Activated CD4-positive, alpha-beta T cell treated with anti-CD3 and anti-CD28 coated beads, Interleukin-2, amount 10 ng/mL, durations not matched to agents 7 days and 5 days (primary cell): ENCODE measurements at regions not wholly inside any gene's neighbourhood (a gene's known extent, or its start where the extent isn't known, plus 50 kb on each side); places are given as distances from the start of the nearest gene placed in this dataset.

Experiments used
- CTCF ChIA-PET: fragments of 350-600 bp; sonication (Branson Sonifier 250); formaldehyde crosslinking; loops from one replicate; lab custom pipeline; 2021; ENCODE audit warnings: antibody characterized with exemption; lab: Charles Lee
- POLR2A ChIA-PET: fragments of 350-600 bp; sonication (Branson Sonifier 250); formaldehyde crosslinking; loops from one replicate; lab custom pipeline; 2021; ENCODE audit warnings: antibody characterized with exemption; lab: Charles Lee
- DNase-seq: peaks from one replicate; pipeline ENCODE4 v3.0.0-alpha.2; 2020
- H3K27ac Mint-ChIP-seq: one replicate; pipeline ENCODE4 v1.8.0; 2021; ENCODE audit warnings: mild to moderate bottlenecking, moderate library complexity, mixed read lengths
- H3K27me3 Mint-ChIP-seq: one replicate; pipeline ENCODE4 v1.8.0; 2021; ENCODE audit warnings: mixed read lengths
- H3K36me3 Mint-ChIP-seq: one replicate; pipeline ENCODE4 v1.8.0; 2021; ENCODE audit warnings: low read depth, mixed read lengths
- H3K4me1 Mint-ChIP-seq: one replicate; pipeline ENCODE4 v1.8.0; 2021; ENCODE audit warnings: mixed read lengths
- H3K4me3 Mint-ChIP-seq: one replicate; pipeline ENCODE4 v1.8.0; 2021; ENCODE audit warnings: mild to moderate bottlenecking, moderate library complexity, mixed read lengths
- H3K9me3 Mint-ChIP-seq: one replicate; pipeline ENCODE4 v1.8.0; 2021; ENCODE audit warnings: mixed read lengths

DNA sequence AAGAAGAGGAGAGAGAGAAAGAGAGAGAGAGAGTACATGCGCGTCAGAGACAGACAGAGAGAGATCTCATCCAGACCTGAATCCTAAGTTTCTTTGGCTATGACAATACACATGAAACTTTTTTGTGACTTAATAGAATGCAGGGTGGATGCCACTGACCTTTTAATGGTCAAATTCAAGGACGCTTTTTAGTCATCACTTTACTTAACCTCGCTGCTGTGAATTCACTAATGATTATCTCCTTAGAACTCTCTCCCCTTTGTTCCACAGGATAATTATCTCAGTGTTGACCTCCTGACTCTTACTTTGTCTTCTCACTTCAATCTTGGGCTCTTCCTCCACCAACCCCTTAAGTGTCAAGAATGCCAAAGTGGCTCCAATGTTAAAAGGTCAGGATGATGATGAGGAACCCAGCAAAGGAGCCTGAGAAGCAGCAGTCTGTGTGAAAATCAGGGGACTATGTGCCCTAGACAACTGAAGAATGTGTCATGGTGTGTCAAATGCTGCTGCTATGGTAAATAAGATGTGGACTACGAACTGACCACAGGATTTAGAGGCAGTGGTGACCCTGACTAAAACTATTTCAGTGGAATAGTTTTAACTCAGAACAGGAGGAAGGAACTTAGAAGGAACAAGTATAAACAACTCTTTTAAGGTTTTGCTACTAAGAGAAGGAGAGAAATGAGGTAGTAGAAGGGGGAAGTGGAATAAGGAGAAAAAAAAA, 382.1 kb downstream of the ZEB2 start:
- Mint-ChIP-seq H3K4me1 (no peaks in the 10 kb centered on the region), H3K27ac (no peak overlapping the region), H3K4me3 (no peak overlapping the region), H3K9me3 (no peaks in the 10 kb centered on the region), H3K36me3 (peaks cover 5% of the 10 kb centered on the region), H3K27me3 (no peaks in the 10 kb centered on the region)
- ChIA-PET CTCF (no interaction called here), POLR2A (no interaction called here)
- DNase-seq = no peak

DNA sequence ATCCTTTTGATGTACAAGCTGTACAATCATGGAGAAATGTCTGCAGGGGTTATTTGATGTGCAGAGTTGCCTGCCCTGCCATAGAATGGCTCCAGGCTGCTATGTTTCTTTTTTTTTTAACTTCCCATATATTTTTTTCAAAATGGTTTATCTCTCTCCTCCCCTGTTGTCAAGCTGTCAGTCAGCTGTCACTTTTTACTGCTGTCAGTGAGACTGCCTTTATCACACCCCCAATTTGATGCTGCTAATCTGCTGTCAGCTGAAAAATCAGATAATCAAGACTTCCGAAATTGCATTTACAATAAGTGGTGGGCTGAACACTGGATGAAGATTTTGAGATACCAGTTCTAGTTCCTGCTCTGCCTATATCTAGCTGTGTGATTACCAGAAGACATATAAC, 382.6 kb downstream of the ZEB2 start:
- Mint-ChIP-seq H3K9me3 (no peaks in the 10 kb centered on the region), H3K4me3 (no peak overlapping the region), H3K36me3 (peaks cover 5% of the 10 kb centered on the region), H3K27me3 (no peaks in the 10 kb centered on the region), H3K27ac (no peak overlapping the region), H3K4me1 (no peaks in the 10 kb centered on the region)
- ChIA-PET CTCF (interaction anchor here (0.7 kb wide), 1 partner anchor 398 kb away, joined by 3 read pairs; no protein-coding TSS in a partner anchor), POLR2A (no interaction called here)
- DNase-seq = no peak

DNA sequence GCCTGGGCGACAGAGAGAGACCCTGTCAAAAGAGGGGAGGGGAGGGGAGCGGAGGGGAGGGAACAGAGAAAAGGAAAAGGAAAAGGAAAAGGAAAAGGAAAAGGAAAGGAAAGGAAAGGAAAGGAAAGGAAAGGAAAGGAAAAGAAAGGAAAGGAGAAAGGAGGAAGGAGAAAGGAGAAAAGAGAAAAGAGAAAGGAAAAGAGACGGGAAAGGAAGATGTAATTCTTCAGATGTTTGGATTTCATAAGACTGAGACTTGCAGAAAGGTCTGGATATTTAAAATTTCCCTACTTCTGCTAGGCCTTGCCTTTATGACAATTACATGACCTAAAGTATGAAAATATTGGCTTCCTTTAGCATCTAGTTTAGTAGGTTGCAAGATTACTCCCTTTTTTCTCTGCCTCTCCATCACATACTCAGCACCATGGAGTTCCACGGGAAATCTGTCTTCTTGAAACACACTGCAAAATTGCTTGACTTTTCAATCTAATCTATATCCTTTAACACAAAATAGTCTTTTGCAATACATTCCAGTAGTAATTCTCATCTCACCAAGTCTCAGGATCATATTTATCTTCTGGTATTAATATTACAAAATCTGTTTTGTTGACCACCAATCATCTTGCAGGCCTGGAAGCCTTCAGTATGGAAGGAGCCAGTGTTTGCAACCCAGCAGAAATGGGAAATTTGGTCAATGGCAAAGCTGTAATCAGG, 383.5 kb downstream of the ZEB2 start:
- Mint-ChIP-seq H3K27me3 (no peaks in the 10 kb centered on the region), H3K9me3 (no peaks in the 10 kb centered on the region), H3K4me3 (no peak overlapping the region), H3K4me1 (no peaks in the 10 kb centered on the region), H3K27ac (no peak overlapping the region), H3K36me3 (no peaks in the 10 kb centered on the region)
- ChIA-PET POLR2A (no interaction called here), CTCF (interaction anchor here (0.7 kb wide), 1 partner anchor 397 kb away, joined by 3 read pairs; no protein-coding TSS in a partner anchor)
- no peak for DNase-seq

DNA sequence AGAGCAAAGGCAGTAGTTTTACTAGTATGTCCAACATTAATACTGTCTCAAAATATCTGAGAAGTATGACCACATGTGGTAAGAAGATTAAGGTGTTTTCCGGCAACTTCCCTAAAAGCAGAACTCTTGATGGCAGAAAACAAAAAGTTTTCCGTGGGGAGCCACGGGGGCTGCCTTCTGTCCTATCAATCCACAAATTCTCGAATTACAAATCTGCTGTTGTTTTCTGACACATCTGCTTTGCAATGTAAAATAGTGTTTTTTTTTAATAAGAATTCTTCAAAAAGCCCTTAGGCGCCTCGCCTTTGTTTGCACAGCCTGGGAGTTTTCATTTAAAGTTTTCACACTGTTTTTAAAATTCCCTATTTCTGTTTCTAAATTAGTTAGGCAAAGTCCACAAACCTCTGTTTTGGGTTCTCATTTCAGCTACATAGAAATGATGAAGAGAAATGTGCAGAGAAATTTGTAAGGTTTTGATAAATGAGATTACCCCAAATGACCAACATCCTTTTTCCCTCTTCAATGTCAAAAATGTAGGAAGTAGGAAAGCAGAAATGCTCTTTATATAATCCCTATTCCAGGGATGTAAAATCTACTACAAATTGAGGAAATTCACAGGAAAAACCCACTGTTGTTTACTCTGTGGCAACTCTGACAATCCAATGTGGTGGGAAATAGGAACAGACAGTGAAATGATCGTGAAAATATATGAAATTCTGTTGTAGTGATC, 385.8 kb downstream of the ZEB2 start:
- Mint-ChIP-seq H3K27ac (no peak overlapping the region), H3K9me3 (no peaks in the 10 kb centered on the region), H3K4me1 (no peaks in the 10 kb centered on the region), H3K4me3 (no peak overlapping the region), H3K36me3 (no peaks in the 10 kb centered on the region), H3K27me3 (no peaks in the 10 kb centered on the region)
- no peak for DNase-seq
- CTCF ChIA-PET = no interaction called here
- POLR2A ChIA-PET = interaction anchor here (0.7 kb wide), 1 partner anchor 545 kb away, joined by 5 read pairs; no protein-coding TSS in a partner anchor

DNA sequence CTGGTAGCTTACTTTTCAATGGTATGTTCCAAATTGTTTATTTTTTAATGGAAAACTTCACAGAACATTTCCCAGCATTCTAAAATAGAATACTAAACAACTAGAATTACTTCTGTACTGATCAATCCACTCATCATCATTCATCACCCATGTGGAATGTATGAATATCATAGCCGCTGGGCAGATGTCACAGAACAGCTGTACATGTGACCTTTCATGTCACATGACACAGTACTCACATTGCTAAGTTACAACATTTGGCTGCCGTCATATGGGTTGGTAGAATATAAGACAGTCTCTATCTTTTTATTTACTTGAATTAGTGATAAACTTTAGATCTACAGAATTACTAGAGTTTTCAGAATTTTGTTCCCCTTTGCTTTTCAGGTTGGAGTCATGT, 387.6 kb downstream of the ZEB2 start:
- CTCF ChIA-PET = interaction anchor here (0.6 kb wide), 1 partner anchor 240 kb away, joined by 3 read pairs; no protein-coding TSS in a partner anchor
- no peak overlapping the region for H3K4me3 Mint-ChIP-seq

DNA sequence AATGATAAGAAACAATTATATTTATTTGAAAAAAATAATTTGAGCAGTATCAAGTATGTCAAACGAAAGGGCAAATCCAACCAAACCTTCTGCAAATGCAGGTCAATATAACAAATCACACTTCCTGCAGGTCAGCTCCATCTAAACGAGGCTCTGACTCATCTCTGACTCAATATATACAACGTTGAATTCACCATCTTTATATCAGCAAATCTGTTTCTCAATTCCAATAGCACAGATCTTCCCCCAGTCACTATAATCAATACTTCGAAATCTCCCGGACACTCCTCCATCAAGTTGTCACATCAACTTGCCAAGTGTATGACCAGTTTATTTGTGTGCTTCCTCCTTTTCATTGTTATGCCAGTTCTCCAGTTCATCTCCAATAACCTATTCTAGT, 388.9 kb downstream of the ZEB2 start:
- Mint-ChIP-seq H3K27me3 (no peaks in the 10 kb centered on the region), H3K4me1 (no peaks in the 10 kb centered on the region), H3K36me3 (no peaks in the 10 kb centered on the region), H3K27ac (no peak overlapping the region), H3K4me3 (no peak overlapping the region), H3K9me3 (no peaks in the 10 kb centered on the region)
- CTCF ChIA-PET = no interaction called here
- POLR2A ChIA-PET = no interaction called here
- DNase-seq = no peak

More for the DNA sequence above, 387.6 kb downstream of the ZEB2 start:
- Mint-ChIP-seq H3K9me3 (no peaks in the 10 kb centered on the region), H3K27ac (no peak overlapping the region), H3K36me3 (no peaks in the 10 kb centered on the region), H3K27me3 (no peaks in the 10 kb centered on the region), H3K4me1 (no peaks in the 10 kb centered on the region)
- POLR2A ChIA-PET = no interaction called here
- DNase-seq = no peak

DNA sequence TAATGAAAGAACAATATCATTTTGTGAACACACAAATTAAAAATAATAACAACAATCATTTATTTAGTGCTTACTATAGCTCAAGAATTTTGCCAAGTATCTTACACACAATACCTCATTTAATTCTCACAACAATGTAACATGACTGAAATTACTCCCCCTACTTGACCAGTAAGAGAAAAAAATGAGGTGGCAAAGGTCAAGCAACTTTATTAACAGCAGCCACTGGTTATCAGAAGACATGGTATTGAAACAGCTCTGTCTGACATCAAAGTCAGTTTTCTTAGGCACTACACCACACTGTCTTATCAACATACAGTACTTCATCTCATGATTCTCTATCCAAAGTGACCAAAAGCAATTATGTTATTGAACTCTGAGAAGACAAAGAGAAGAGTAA, 389.4 kb downstream of the ZEB2 start:
- no peak overlapping the region for H3K4me3 Mint-ChIP-seq
- ChIA-PET CTCF (interaction anchor here (0.6 kb wide), 1 partner anchor 13 kb away, joined by 3 read pairs; no protein-coding TSS in a partner anchor), POLR2A (no interaction called here)
- no peak for DNase-seq
- peaks cover 2% of the 10 kb centered on the region for H3K36me3 Mint-ChIP-seq
- H3K9me3 Mint-ChIP-seq = no peaks in the 10 kb centered on the region
- no peaks in the 10 kb centered on the region for H3K27me3 Mint-ChIP-seq
- H3K4me1 Mint-ChIP-seq = no peaks in the 10 kb centered on the region
- no peak overlapping the region for H3K27ac Mint-ChIP-seq

DNA sequence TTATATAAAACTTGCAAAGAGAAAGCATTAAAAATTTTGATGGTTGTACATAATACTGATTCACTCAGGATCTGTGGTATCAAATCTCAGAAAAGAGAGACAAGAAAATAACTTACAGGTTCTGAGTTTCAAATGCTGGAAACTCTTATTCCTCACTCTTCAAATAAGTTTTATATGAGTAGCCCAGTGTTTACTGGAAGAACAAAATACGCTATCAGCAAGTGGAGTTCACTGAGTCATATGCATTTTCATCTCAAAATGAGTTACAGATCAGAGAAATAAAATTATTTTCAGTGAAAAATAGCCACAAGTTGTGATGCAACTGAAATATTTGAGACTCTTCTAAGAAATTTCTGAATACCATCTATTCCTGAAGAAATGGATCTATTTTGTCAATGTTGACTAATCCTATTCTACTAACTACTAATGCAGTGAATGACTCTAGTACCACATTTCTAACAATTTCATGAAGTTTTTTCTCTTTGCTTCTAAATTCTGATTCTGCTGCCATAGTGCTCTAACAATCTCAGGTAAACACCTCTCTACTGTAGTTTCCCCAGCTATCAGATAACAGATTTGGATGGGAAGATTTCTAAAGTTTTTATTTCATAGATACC, 391.7 kb downstream of the ZEB2 start:
- Mint-ChIP-seq H3K9me3 (no peaks in the 10 kb centered on the region), H3K4me3 (no peak overlapping the region), H3K36me3 (peaks cover 2% of the 10 kb centered on the region), H3K4me1 (no peaks in the 10 kb centered on the region), H3K27me3 (no peaks in the 10 kb centered on the region), H3K27ac (no peak overlapping the region)
- POLR2A ChIA-PET = no interaction called here
- no peak for DNase-seq
- CTCF ChIA-PET = interaction anchor here (0.6 kb wide), 1 partner anchor 129 kb away, joined by 3 read pairs; no protein-coding TSS in a partner anchor

DNA sequence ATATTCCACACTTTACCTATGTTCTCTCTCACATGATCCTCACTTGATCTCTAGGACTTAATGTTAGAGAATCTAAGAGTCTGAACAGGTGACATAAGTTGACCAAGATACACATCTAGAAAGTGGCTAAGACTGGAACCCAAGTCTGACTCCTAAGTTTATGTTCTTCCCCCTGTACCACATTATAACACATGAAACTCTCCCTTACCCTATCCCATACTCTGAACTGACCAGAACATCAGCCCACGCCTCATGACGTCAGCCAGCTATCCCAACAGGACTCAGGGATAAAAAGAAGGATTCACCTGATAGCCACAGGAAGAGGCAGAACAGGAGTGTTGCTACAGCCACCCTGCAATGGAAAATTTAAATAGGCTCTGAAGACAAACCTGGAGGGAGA, 392.2 kb downstream of the ZEB2 start:
- POLR2A ChIA-PET = no interaction called here
- no peaks in the 10 kb centered on the region for H3K4me1 Mint-ChIP-seq
- H3K9me3 Mint-ChIP-seq = no peaks in the 10 kb centered on the region
- H3K27me3 Mint-ChIP-seq = no peaks in the 10 kb centered on the region
- DNase-seq = no peak
- CTCF ChIA-PET = no interaction called here
- no peak overlapping the region for H3K4me3 Mint-ChIP-seq
- peaks cover 2% of the 10 kb centered on the region for H3K36me3 Mint-ChIP-seq
- no peak overlapping the region for H3K27ac Mint-ChIP-seq

DNA sequence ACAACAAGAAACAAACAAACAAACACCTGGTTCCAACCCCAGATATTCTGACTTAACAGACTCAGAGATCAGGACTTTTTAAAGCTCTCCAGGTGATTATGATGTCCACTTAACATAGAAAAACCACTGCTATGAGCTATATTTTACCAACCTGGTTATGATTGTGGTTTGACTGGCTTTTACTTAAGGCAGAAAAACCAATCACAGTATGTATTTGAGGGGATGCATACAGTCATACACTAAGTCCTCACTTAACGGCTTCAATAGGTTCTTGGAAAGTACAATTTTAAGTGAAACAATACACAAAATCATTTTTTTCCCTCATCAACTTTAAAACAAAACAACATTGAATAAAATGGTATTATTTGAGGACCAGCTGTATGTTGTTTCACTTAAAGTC, 393.6 kb downstream of the ZEB2 start:
- Mint-ChIP-seq H3K9me3 (no peaks in the 10 kb centered on the region), H3K4me3 (no peak overlapping the region), H3K36me3 (peaks cover 2% of the 10 kb centered on the region), H3K27ac (no peak overlapping the region), H3K4me1 (no peaks in the 10 kb centered on the region), H3K27me3 (no peaks in the 10 kb centered on the region)
- POLR2A ChIA-PET = no interaction called here
- CTCF ChIA-PET = no interaction called here
- DNase-seq = no peak

DNA sequence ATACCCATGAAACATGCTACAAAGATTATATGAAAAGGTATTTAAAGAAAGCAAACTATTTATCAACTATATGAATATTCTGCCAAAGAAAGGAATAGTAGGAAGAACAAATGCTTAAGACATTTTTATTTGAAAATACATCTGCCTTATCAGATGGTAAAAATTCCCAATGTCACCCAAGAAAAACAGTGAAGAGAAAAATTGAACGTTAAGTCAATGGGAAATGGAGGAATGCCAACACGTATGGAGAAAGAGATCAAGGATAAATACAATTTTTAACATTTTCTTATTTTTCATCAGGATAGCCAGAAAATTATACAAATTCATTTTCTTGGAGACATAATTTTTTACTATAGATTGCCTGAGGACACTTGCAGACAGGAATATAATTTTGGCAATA, 394.2 kb downstream of the ZEB2 start:
- H3K9me3 Mint-ChIP-seq = no peaks in the 10 kb centered on the region
- H3K4me1 Mint-ChIP-seq = no peaks in the 10 kb centered on the region
- POLR2A ChIA-PET = no interaction called here
- no peak for DNase-seq
- H3K4me3 Mint-ChIP-seq = no peak overlapping the region
- H3K27ac Mint-ChIP-seq = no peak overlapping the region
- CTCF ChIA-PET = no interaction called here
- no peaks in the 10 kb centered on the region for H3K27me3 Mint-ChIP-seq
- H3K36me3 Mint-ChIP-seq = peaks cover 2% of the 10 kb centered on the region

DNA sequence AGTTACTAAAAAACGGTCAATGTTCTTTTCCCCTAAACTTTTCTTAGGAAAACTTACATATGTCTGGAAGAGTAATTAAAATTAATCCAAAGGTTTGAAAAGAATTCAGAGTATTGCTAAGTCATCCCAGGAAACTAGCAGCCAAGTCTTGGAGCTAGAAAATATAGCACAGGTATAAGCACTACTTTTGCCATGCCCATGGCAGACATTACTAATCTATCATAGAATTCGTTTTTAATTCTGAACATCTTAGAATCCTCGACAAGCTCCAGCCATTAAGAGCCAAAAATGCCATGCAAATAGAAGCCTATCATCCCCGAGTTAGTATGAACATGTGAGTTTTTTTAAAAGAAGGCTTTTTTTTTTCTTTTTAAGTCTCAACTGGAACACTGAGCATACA, 395.0 kb downstream of the ZEB2 start:
- no peak for DNase-seq
- H3K4me1 Mint-ChIP-seq = no peaks in the 10 kb centered on the region
- H3K9me3 Mint-ChIP-seq = no peaks in the 10 kb centered on the region
- peaks cover 2% of the 10 kb centered on the region for H3K36me3 Mint-ChIP-seq
- POLR2A ChIA-PET = no interaction called here
- H3K4me3 Mint-ChIP-seq = no peak overlapping the region
- CTCF ChIA-PET = interaction anchor here (0.6 to 0.8 kb wide), 2 partner anchors 11 to 21 kb away, joined by 3 read pairs; no protein-coding TSS in a partner anchor
- H3K27ac Mint-ChIP-seq = no peak overlapping the region
- no peaks in the 10 kb centered on the region for H3K27me3 Mint-ChIP-seq
